ENCODE measurements at regions not wholly inside any gene's neighbourhood (a gene's known extent, or its start where the extent isn't known, plus 50 kb on each side); places are given as distances from the start of the nearest gene placed in this dataset.
"Not testable (repeated sequence)": the region's sequence is repeated elsewhere in the genome, so short reads cannot be mapped to it uniquely, and the experiment has no call there.

GRCh38 chr6:86602093-86602492 is 335.2 kb upstream of the HTR1E start:
- not testable (repeated sequence) for DNase-seq

- not testable (repeated sequence) for DNase-seq
Measured at GRCh38 chr6:86598969-86599368, 338.4 kb upstream of the HTR1E start.

GRCh38 chr6:86595641-86596040 is 341.7 kb upstream of the HTR1E start:
- no peak for DNase-seq

- no peak for DNase-seq
Measured at GRCh38 chr6:86586195-86586594, 351.1 kb upstream of the HTR1E start.

GRCh38 chr6:86581833-86582232 is 355.5 kb upstream of the HTR1E start:
- no peak for DNase-seq

- no peak for DNase-seq
Measured at GRCh38 chr6:86563197-86563596, 374.1 kb upstream of the HTR1E start.

GRCh38 chr6:86558318-86558717 is 379.0 kb upstream of the HTR1E start:
- no peak for DNase-seq

GRCh38 chr6:86537292-86537861 is 400.0 kb upstream of the HTR1E start:
- no peak for DNase-seq

- no peak for DNase-seq
Measured at GRCh38 chr6:86536121-86536520, 401.2 kb upstream of the HTR1E start.

GRCh38 chr6:86535100-86535499 is 402.2 kb upstream of the HTR1E start:
- no peak for DNase-seq

- DNase-seq, result no peak
Measured at GRCh38 chr6:86529635-86530034, 407.7 kb upstream of the HTR1E start.

- DNase-seq, result no peak
Measured at GRCh38 chr6:86526238-86526637, 411.1 kb upstream of the HTR1E start.

GRCh38 chr6:86516087-86516486 is 421.2 kb upstream of the HTR1E start:
- no peak for DNase-seq

- no peak for DNase-seq
Measured at GRCh38 chr6:86511962-86512361, 425.4 kb upstream of the HTR1E start.

GRCh38 chr6:86508230-86508629 is 429.1 kb upstream of the HTR1E start:
- no peak for DNase-seq

- DNase-seq, result no peak
Measured at GRCh38 chr6:86502497-86502896, 434.8 kb upstream of the HTR1E start.

- DNase-seq, result no peak
Measured at GRCh38 chr6:86500035-86500434, 437.3 kb upstream of the HTR1E start.

- not testable (repeated sequence) for DNase-seq
Measured at GRCh38 chr6:86489042-86489441, 448.3 kb upstream of the HTR1E start.

GRCh38 chr6:86487660-86488221 is 449.6 kb upstream of the HTR1E start:
- no peak for DNase-seq

- DNase-seq, result not testable (repeated sequence)
Measured at GRCh38 chr6:86478316-86478715, 459.0 kb upstream of the HTR1E start.

- no peak for DNase-seq
Measured at GRCh38 chr6:86477500-86478148, 459.7 kb upstream of the HTR1E start.

- no peak for DNase-seq
Measured at GRCh38 chr6:86476311-86476710, 461.0 kb upstream of the HTR1E start.

- DNase-seq, result no peak
Measured at GRCh38 chr6:86474081-86474480, 463.2 kb upstream of the HTR1E start.

GRCh38 chr6:86471791-86472190 is 465.5 kb upstream of the HTR1E start:
- DNase-seq, result no peak

- DNase-seq, result no peak
Measured at GRCh38 chr6:86459978-86460377, 477.4 kb upstream of the HTR1E start.

Data from NCI-H1436 (cell line).